ENCODE measurements at regions not wholly inside any gene's neighbourhood (a gene's known extent, or its start where the extent isn't known, plus 50 kb on each side); places are given as distances from the start of the nearest gene placed in this dataset.
"Not testable (repeated sequence)": the region's sequence is repeated elsewhere in the genome, so short reads cannot be mapped to it uniquely, and the experiment has no call there.

GRCh38 chr6:68233623-68234022, 401.5 kb upstream of the ADGRB3 start:
- DNase-seq: no peak

- no peak for DNase-seq
Measured at GRCh38 chr6:68229566-68229965, 405.5 kb upstream of the ADGRB3 start.

DNA sequence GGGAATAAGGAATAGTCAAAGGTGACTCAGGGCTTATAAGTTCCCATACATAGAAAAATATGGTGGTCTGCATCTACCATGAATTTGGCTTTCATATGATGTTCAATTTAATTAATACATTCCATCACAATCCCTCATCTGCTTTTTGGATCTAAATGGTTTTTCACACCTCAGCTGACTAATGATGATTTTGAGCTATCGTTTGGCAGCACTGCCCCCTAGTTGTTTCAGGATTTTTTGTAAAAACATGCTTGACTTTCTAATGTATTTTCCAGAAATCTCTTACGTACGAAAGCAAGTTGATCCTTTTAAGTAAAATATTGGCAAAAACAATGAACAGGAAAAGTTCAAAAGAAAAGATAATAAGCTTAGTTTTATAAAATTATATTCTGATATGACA, 408.6 kb upstream of the ADGRB3 start:
- DNase-seq: no peak

DNA sequence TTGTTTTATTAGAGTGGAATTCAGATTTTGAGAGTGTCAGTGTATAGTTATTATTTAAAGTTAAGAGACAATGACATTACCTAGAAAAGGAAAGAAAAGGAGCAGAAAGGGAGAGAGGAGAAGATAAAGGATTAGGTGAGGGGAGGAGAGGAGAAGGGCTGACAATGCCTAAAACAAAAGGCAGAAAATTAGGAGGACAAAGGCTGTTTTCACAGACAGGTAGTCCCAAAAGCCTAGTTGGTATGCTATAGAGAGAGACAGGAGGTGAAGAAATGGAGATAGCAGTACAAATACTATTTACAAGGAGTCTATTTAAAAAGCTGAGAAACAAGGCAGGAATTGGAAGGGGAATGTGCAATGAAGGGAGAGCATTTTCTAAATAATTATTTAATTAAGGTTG, 409.4 kb upstream of the ADGRB3 start:
- no peak for DNase-seq

DNA sequence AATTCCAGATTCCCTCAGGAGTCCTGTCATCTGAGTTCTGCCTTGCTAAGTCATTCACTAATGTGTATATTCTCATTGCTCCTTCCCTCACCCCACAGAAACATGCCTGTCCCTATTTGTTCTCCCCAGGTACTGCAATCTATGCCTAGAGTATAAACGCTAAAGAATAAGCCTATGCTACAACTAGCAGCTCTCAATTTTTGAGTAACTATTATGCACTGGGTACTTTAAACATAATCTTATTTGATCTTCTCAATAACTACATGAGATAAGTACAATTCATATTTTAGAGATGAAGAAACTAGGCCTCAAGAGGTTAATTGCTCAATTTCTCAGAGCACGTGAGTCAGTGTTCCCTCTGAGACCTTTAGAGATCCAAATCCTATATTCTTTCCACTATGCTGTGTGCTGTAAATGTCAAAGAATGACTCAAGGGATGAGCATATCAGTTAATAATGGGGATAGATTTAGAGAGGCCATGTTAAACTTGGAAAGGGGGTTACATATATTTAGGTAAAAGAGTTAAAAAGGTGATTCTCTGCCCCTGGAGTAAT, 423.8 kb upstream of the ADGRB3 start:
- DNase-seq: no peak

DNA sequence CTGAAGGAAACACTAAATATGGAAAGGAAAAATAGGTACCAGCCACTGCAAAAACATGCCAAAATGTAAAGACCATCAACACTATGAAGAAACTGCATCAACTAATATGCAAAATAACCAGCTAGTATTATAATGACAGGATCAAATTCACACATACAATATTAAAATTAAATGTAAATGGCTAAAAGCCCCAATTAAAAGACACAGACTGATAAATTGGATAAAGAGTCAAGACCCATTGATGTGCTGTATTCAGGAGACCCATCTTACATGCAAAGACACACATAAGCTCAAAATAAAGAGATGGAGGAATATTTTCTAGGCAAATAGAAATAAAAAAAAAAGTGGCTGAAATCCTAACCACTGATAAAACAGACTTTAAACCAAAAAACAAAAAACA, 427.5 kb upstream of the ADGRB3 start:
- not testable (repeated sequence) for DNase-seq

DNA sequence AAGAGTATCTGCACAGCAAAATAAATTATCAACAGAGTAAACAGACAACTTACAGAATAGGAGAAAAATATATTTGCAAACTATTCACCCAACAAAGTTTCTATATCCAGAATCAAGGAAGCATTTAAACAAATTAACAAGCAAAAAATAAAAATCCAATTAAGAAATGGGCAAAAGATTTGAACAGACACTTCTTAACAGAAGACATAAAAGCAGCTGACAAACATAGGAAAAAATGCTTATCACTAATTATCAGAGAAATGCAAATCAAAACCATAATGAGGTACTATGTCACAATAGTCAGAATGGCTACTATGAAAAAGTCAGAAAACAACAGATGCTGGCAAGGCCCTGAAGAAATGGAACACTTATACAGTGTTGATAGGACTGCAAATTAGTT, 434.2 kb upstream of the ADGRB3 start:
- DNase-seq: no peak

- no peak for DNase-seq
Measured at GRCh38 chr6:68197356-68197755, 437.7 kb upstream of the ADGRB3 start.

DNA sequence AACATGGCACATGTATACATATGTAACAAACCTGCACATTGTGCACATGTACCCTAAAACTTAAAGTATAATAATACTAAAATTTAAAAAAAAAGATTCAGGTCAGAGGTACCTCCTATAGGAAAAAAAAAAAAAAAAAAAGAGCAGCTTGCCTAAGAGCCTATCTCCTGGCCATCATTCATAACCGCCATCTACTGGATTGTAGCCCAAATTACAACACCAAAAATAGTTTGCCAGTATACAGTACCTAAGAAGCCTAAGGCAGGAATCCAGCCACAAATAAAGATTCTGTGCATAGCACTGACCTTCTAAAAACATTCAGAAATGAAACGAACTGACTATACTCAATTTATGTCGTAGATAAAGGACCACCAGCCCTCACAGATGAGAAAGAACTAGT, 438.4 kb upstream of the ADGRB3 start:
- no peak for DNase-seq

DNA sequence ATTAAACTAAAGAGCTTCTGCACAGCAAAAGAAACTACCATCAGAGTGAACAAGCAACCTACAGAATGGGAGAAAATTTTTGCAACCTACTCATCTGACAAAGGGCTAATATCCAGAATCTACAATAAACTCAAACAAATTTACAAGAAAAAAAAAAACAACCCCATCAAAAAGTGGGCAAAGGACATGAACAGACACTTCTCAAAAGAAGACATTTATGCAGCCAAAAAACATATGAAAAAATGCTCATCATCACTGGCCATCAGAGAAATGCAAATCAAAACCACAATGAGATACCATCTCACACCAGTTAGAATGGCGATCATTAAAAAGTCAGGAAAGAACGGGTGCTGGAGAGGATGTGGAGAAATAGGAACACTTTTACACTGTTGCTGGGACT, 439.3 kb upstream of the ADGRB3 start:
- not testable (repeated sequence) for DNase-seq

- DNase-seq: no peak
Measured at GRCh38 chr6:68194846-68195478, 440.1 kb upstream of the ADGRB3 start.

GRCh38 chr6:68192988-68193387, 442.1 kb upstream of the ADGRB3 start:
- no peak for DNase-seq

DNA sequence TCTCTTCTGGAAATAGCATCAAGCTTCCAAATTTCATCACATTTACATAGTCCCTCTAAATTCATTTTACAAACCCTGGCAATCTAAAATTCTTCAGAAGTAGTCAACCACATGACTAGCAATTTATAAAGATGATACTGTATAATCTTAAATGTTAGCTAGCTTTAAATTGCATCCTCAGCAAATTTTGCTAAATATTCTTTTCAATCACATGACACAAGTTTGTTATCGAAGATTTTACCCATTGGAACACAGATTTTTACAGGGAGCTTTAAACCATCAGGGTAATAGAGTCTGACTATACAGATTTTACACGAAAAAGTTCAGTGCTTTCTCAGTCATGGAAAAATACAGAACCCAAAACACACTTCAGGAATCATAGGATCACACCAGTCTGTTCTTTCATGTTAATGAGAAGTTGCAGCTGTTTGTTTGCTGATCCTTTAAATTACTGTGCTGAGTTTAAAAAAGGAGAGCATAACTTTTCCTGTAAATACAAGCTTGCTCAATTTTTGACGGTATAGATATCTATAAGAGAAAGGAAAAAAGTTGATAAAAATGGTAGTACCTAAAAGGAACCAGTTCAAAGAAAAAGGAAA, 445.8 kb upstream of the ADGRB3 start:
- no peak for DNase-seq

DNA sequence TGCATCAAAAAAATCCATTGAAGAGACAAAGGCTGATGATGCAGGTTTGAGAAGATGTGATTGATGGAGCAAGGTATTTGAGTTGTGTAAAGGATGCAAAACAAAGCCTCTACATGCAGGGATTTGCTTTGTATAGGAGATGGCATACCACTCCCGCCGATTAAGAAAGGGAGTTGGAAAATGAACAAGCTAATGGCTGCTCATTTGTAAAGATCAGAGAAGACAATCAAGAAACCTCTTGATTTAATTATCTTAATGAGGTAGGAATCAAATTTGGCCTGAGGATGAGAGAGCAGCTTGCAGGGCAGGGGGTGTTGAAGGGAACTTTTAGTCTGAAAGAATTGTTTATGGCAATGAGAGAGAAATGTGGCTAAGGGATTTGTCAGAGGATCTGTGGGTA, 448.2 kb upstream of the ADGRB3 start:
- DNase-seq: no peak

DNA sequence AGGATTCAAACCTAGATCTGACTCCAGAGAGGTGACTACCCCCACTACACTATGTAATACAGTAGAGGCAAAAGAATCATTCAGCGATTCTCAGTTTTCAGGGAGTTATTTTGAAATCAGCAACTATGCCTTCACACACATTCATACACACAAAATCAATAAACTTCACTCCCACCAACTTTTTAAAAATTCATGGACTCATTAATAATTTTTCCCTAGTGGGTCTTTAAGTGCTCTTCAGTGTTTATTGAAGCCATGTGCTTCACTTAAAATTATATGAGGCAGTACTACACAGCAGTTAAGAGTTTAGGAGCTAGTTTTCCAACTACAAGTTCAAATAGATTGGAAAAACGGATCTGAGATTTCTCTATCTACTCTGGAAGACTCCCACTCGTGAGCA, 452.7 kb upstream of the ADGRB3 start:
- DNase-seq: no peak

DNA sequence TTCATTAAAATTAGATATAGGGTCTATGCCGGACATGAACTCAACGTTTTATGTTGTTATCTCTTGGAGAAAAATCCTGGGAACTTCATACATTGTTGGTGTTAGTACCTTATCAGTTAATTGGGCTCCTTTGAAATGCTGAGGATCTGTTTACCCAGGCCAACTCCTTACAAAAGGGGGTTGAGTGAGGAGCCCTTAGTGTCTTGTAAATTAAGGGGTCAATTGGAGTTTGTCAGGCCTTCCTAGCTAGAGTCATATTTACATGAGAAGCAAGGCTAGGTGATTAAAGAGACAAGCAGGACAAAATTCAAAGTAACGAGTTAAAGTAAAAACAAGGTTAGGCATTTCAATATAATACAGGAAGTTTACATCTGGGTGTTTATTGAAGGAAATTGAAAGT, 454.1 kb upstream of the ADGRB3 start:
- not testable (repeated sequence) for DNase-seq

- no peak for DNase-seq
Measured at GRCh38 chr6:68173616-68174015, 461.5 kb upstream of the ADGRB3 start.

- no peak for DNase-seq
Measured at GRCh38 chr6:68169922-68170321, 465.2 kb upstream of the ADGRB3 start.

DNA sequence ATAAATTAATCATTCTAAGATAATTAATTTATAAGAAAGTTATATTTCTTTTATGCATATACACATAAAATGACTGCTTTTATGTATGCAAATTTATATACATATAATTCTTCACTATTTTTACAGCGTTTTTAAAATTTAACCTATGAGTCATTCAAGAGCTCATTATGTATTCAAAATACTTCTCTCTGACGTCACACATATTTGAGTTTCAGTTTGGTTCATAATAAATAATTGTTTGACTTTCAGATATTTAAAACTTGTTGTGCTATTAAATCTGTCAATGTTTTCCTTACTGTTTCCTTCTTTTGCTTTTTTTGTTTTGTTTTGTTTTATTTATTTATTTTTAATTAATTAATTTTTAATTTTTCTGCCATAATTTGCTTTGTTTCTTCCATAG, 467.5 kb upstream of the ADGRB3 start:
- no peak for DNase-seq

- DNase-seq: not testable (repeated sequence)
Measured at GRCh38 chr6:68160812-68161211, 474.3 kb upstream of the ADGRB3 start.

- DNase-seq: no peak
Measured at GRCh38 chr6:68160348-68160747, 474.7 kb upstream of the ADGRB3 start.

DNA sequence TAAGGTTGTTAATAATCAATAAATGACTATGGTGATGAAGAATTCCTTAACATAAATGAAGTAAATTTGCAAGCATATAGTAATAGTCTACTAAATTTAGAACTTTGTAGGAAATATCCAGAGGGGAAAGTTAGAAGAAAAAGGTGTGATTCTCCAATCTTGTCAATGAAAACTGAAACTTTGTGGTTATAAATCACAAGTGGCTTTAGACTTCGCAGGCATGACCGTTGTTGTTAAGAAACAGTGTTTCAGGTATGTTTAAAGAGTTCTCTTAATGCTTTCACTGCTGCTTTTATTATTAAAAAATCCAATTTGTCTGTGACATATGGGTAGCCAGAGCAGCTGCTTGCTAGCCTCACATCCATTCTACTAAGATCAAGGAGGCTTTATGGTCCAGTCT, 475.6 kb upstream of the ADGRB3 start:
- no peak for DNase-seq

GRCh38 chr6:68158256-68158655, 476.8 kb upstream of the ADGRB3 start:
- DNase-seq: no peak

GRCh38 chr6:68144667-68145066, 490.4 kb upstream of the ADGRB3 start:
- DNase-seq: no peak

GRCh38 chr6:68141190-68141589, 493.9 kb upstream of the ADGRB3 start:
- no peak for DNase-seq
